B cell (primary cell): ENCODE measurements at regions not wholly inside any gene's neighbourhood (a gene's known extent, or its start where the extent isn't known, plus 50 kb on each side); places are given as distances from the start of the nearest gene placed in this dataset.

Experiments
- ATAC-seq: fragments of 200-7000 bp; cut with Tn5 transposase; one replicate; pipeline ENCODE4 v1.10.0; 2021; ENCODE audit warnings: low read depth, mild to moderate bottlenecking, moderate number of reproducible peaks, moderate library complexity
- CTCF ChIA-PET: fragments of 350-600 bp; sonication (Branson Sonifier 250); formaldehyde crosslinking; loops from one replicate; lab custom pipeline; 2021; ENCODE audit warnings: antibody characterized with exemption, inconsistent platforms; lab: Charles Lee
- POLR2A ChIA-PET: fragments of 350-600 bp; sonication (Branson Sonifier 250); formaldehyde crosslinking; loops from one replicate; lab custom pipeline; 2021; ENCODE audit warnings: antibody characterized with exemption; lab: Charles Lee
- DNase-seq: peaks from one replicate; pipeline ENCODE4 v3.0.0; 2013
- H2AFZ ChIP-seq: 2 replicates; pipeline ENCODE4 v1.6.1; 2012; ENCODE audit warnings: mild to moderate bottlenecking, low read depth, low read length; ENCODE audit not compliant: insufficient read depth, poor library complexity, severe bottlenecking
- H3K27ac ChIP-seq, 2 donors: 1 replicate in 1 of 2; 2 replicates in 1 of 2; pipeline ENCODE4 v1.5.1; 2012 to 2013; ENCODE audit warnings: low read length in 2 of 2, mild to moderate bottlenecking in 2 of 2, moderate library complexity in 1 of 2
- H3K27me3 ChIP-seq, 4 experiments: fragments of 200-600 bp in 1 of 4; sonication (generic) in 1 of 4; replicated peaks in 1 of 4; 1 replicate in 2 of 4; 2 replicates in 2 of 4; pipeline versions ENCODE4 v1.6.1 to v1.7.0; 2013 to 2016; ENCODE audit warnings: low read length in 3 of 4, mild to moderate bottlenecking in 2 of 4, mixed read lengths in 1 of 4, moderate library complexity in 1 of 4; ENCODE audit not compliant: insufficient read depth in 4 of 4, control insufficient read depth in 3 of 4; ENCODE audit errors: control extremely low read depth in 1 of 4
- H3K36me3 ChIP-seq, 2 experiments: replicated peaks in 1 of 2; 1 replicate in 1 of 2; 2 replicates in 1 of 2; pipeline versions ENCODE4 v1.6.1 to v1.7.1; 2013; ENCODE audit warnings: low read length in 1 of 2; ENCODE audit not compliant: insufficient read depth in 2 of 2, control insufficient read depth in 1 of 2; ENCODE audit errors: control extremely low read depth in 1 of 2, extremely low read depth in 1 of 2
- H3K4me1 ChIP-seq, 2 donors: fragments of 200-600 bp in 1 of 2; sonication (generic) in 1 of 2; 1 replicate in 1 of 2; 2 replicates in 1 of 2; pipeline versions ENCODE4 v1.5.1 to v1.6.1; 2013 to 2017; ENCODE audit warnings: low read length in 2 of 2; ENCODE audit not compliant: control insufficient read depth in 2 of 2, insufficient read depth in 2 of 2
- H3K4me2 ChIP-seq: replicated peaks from 2 replicates; pipeline ENCODE3; 2012; ENCODE audit warnings: mild to moderate bottlenecking, low read depth, low read length; ENCODE audit not compliant: poor library complexity, severe bottlenecking
- H3K4me3 ChIP-seq, 5 experiments: fragments of 200-600 bp in 1 of 5; sonication (generic) in 1 of 5; 1 replicate in 3 of 5; 2 replicates in 2 of 5; pipeline versions ENCODE4 v1.5.1 to v1.7.0; 2011 to 2016; ENCODE audit warnings: low read length in 4 of 5, mild to moderate bottlenecking in 4 of 5, low read depth in 2 of 5, control low read depth in 1 of 5, moderate library complexity in 1 of 5; ENCODE audit not compliant: insufficient read depth in 1 of 5; ENCODE audit errors: control extremely low read depth in 1 of 5, extremely low read depth in 1 of 5
- H3K79me2 ChIP-seq: fragments of 200-600 bp; sonication (generic); one replicate; pipeline ENCODE4 v1.6.0; 2016; ENCODE audit warnings: low read length; ENCODE audit not compliant: control insufficient read depth, insufficient read depth
- H3K9ac ChIP-seq: fragments of 200-600 bp; sonication (generic); 2 replicates; pipeline ENCODE4 v1.6.1; 2017; ENCODE audit warnings: mild to moderate bottlenecking, low read length, moderate library complexity
- H3K9me3 ChIP-seq, 3 donors: one replicate each; pipeline versions ENCODE4 v1.6.1 to v1.7.1; 2013; ENCODE audit warnings: low read length in 2 of 3; ENCODE audit not compliant: control insufficient read depth in 2 of 3, insufficient read depth in 1 of 3; ENCODE audit errors: control extremely low read depth in 1 of 3
- H4K20me1 ChIP-seq: 2 replicates; pipeline ENCODE4 v1.6.0; 2012; ENCODE audit warnings: mild to moderate bottlenecking, low read length; ENCODE audit not compliant: insufficient read depth, control insufficient read depth, poor library complexity, severe bottlenecking
- H3K27ac Mint-ChIP-seq: one replicate; pipeline ENCODE4 v1.8.0; 2021; ENCODE audit warnings: mixed read lengths
- H3K27me3 Mint-ChIP-seq: one replicate; pipeline ENCODE4 v1.8.0; 2021; ENCODE audit warnings: mixed read lengths
- H3K4me1 Mint-ChIP-seq: one replicate; pipeline ENCODE4 v1.8.0; 2021; ENCODE audit warnings: mixed read lengths
- H3K4me3 Mint-ChIP-seq: one replicate; pipeline ENCODE4 v1.8.0; 2021; ENCODE audit warnings: mixed read lengths
- H3K9me3 Mint-ChIP-seq: one replicate; pipeline ENCODE4 v1.8.0; 2022; ENCODE audit warnings: mixed read lengths; ENCODE audit not compliant: insufficient read depth
- CTCF ChIP-seq: fragments of 200-600 bp; IDR thresholded peaks from one replicate; pipeline ENCODE4 v1.8.0; 2022; ENCODE audit warnings: antibody characterized with exemption, mild to moderate bottlenecking
- EZH2 ChIP-seq: IDR thresholded peaks from 2 replicates; pipeline ENCODE4 v1.6.1; 2012; ENCODE audit warnings: borderline replicate concordance, low read depth, mild to moderate bottlenecking, moderate library complexity, low read length; ENCODE audit not compliant: insufficient read depth, poor library complexity, severe bottlenecking
- WGBS: methylation state at CpG from one replicate; pipeline ENCODE4 v1.1.5; 2013; ENCODE audit warnings: missing lambda C conversion rate; ENCODE audit not compliant: insufficient coverage; 5-methylcytosine and 5-hydroxymethylcytosine counted together
- intact Hi-C: fragments of 100-400 bp; cut with micrococcal nuclease; formaldehyde crosslinking; loops from one replicate; pipeline ENCODE4 v1.10.0; 2022

GRCh38 chr4:31108762-31109161 lies 388.6 kb downstream of the PCDH7 start:
- no peak overlapping the region for H3K4me2 ChIP-seq
- intact Hi-C loops, result no loop called here
- no peak overlapping the region for H2AFZ ChIP-seq
- no peaks in the 10 kb centered on the region for H3K9me3 Mint-ChIP-seq
- POLR2A ChIA-PET, result no interaction called here
- no peak overlapping the region for H3K27ac ChIP-seq
- DNase-seq (no peak), ATAC-seq (no peak)
- H3K4me1 ChIP-seq, result no peaks in the 10 kb centered on the region
- no peak for TF ChIP-seq CTCF
- no peak for TF ChIP-seq EZH2
- H3K27ac Mint-ChIP-seq, result no peak overlapping the region
- H3K4me3 Mint-ChIP-seq, result no peak overlapping the region
- CTCF ChIA-PET, result no interaction called here
- peaks cover 0 to 1% (median 0%) of the 10 kb centered on the region in 3 donors for H3K9me3 ChIP-seq
- H3K4me3 ChIP-seq, result no peak overlapping the region
- H3K27me3 Mint-ChIP-seq, result no peaks in the 10 kb centered on the region
- H3K4me1 Mint-ChIP-seq, result no peaks in the 10 kb centered on the region
- H3K27me3 ChIP-seq, result no peaks in the 10 kb centered on the region
- H3K79me2 ChIP-seq, result no peaks in the 10 kb centered on the region
- H3K9ac ChIP-seq, result no peak overlapping the region
- H3K36me3 ChIP-seq, result no peaks in the 10 kb centered on the region
- H4K20me1 ChIP-seq, result no peaks in the 10 kb centered on the region
- no CpG with 5 or more reads among the region's 1 CpG for whole genome bisulfite sequencing

GRCh38 chr4:31111790-31112189 lies 391.6 kb downstream of the PCDH7 start:
- Mint-ChIP-seq H3K4me1 (no peaks in the 10 kb centered on the region), H3K27ac (no peak overlapping the region), H3K9me3 (no peaks in the 10 kb centered on the region), H3K27me3 (no peaks in the 10 kb centered on the region), H3K4me3 (no peak overlapping the region)
- H3K79me2 ChIP-seq, result no peaks in the 10 kb centered on the region
- H3K4me2 ChIP-seq, result no peak overlapping the region
- no peaks in the 10 kb centered on the region for H4K20me1 ChIP-seq
- H3K27me3 ChIP-seq, result no peaks in the 10 kb centered on the region
- no peak overlapping the region for H3K27ac ChIP-seq
- peaks cover 0 to 5% (median 0%) of the 10 kb centered on the region in 3 donors for H3K9me3 ChIP-seq
- H3K9ac ChIP-seq, result no peak overlapping the region
- ATAC-seq (no peak), DNase-seq (no peak)
- no peaks in the 10 kb centered on the region for H3K4me1 ChIP-seq
- POLR2A ChIA-PET, result no interaction called here
- no peak overlapping the region for H3K4me3 ChIP-seq
- no peak overlapping the region for H2AFZ ChIP-seq
- intact Hi-C loops, result no loop called here
- CTCF ChIA-PET, result no interaction called here
- H3K36me3 ChIP-seq, result no peaks in the 10 kb centered on the region
- no peak for TF ChIP-seq EZH2
- no peak for TF ChIP-seq CTCF
